Cardiac septum (tissue), 1 donor: ENCODE measurements at regions not wholly inside any gene's neighbourhood (a gene's known extent, or its start where the extent isn't known, plus 50 kb on each side); places are given as distances from the start of the nearest gene placed in this dataset.

Source experiments
- DNase-seq: peaks from one replicate; pipeline ENCODE4 v3.0.0-alpha.2; 2020; ENCODE audit warnings: low spot score
- intact Hi-C: fragments of 100-400 bp; cut with DNase I; formaldehyde crosslinking; loops from one replicate; pipeline ENCODE4 v1.14.0; 2022
- donor health status: DM: no; HTN: no; CAD: no.

DNA sequence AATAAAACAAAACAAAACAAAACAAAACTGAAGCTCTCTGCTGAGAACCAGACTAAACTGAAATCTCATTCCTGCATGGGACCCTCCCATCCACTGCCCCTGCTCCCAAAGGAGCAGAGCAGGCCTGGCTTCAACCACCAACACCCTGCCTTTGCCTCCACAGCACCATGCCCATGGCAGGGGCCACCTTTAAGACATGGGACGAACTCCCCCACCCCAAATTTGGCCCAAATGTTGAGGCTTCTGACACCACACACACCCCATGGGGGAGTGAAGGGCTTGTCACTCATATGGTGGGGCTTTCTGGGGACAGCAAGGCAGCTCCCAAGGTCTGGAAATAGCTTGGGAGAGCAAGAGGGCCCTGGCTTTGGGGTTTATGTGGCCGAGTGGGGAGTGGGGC, 177.2 kb downstream of the KIF26A start:
- DNase-seq: peak; percentile 39
- intact Hi-C loops: no loop called here

DNA sequence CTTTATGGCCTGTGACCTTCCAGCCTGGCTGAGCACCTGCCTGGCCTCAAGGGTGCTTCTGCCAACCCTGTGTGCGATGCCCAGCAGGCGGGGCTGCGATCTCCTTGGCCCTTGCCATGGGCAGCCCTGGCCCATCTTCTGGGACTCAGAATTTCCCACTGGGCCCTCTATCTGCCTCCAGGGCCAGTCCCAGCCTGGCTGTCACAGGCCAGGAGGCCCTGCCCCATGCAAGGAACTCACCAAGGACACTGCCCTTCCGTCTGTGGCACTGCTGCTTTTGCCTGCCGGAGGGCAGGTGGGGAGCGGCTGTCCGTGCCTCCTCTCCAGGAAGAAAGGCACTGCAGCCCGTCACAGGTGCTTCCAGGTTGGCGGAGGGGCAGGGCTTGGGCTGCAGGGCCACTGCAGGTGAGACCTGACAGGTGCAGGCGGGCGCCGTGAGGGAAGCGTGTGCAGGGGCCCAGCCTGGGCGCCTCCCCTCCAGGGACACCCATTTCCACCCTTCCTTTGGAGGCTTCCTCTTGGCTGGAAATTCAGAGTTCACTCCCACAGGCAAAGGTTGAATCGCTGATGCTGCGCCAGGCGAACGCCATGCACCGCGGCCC, 177.8 kb downstream of the KIF26A start:
- intact Hi-C loops: no loop called here
- DNase-seq: peak; percentile 54

- DNase-seq: peak; percentile 74
- intact Hi-C loops: no loop called here
Measured at GRCh38 chr14:104316723-104317491, 178.5 kb downstream of the KIF26A start.

GRCh38 chr14:104317492-104317805, 179.1 kb downstream of the KIF26A start:
- DNase-seq: peak; percentile 63
- intact Hi-C loops: no loop called here

DNA sequence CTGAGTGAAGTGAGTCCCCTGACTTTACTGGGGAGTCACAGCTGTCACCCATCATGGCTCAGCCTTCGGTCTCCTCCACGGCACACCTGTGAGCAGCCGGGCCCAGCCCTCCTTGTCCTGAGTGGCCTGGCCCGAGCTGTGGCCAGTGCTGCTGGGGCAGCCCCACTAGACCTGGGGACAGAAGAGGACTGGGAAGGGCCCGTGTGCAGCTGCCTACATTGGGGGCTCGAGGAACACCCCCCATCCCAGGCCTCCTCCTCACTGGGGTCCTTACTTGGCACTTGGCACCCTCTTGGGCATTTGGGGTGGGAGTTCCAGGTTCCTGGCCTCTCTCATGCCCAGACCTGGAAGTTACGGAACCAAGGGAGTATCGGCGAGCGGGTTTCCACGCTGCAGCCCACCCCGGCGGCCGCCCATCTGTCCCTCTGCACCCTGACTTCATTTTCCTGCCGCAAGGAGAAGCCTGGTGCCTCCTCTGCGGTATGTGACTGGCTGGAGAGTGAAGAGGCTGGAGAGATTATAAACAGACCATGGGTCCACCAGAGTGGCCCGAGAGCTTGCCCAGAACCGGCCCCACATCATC, 179.7 kb downstream of the KIF26A start:
- DNase-seq: peak; percentile 36
- intact Hi-C loops: no loop called here

DNA sequence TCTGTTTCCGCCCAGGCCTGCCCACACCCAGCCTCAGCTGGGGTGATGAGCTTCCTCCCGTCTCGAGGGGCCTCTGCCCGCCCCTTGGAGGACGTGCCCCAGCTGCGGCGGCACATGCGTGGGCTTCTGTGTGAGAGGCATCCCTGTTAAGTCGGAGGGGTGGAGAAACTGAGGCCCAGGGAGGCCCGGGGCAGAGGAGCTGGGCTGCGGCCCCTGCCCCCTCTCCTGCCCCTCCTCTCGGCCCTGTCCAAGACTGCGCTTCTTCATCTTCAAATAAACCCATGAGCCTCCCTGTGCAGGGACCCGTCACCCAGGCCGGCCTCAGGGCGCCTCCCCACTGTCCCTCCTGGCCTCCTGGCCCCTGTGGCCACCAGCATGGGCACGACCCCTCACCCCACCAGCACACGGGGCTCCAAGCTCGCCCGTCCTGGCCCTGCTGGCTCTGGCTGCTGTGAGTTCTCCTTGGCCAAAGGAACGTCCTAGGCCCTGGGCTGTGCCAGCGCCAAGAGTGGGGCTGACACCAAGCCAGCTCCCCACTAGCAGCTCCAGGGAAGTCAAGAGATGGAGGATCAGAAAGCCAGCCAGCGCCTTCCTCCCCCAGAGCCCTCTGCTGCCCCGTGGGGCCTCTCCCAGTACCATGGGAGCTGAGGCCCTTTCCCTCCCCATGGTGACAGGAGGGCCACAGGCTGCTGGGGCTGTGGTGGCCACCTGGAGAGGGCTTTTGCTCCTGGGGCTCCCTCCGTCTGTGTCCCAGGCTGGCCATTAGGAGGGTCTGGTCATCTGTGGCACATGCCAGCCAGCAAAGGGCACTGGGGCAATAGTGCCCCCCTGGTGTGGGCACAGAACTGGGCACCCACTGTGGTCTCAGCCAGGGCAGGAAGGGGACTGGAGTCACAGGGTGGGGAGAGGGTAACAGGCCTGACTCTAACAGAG, 180.4 kb downstream of the KIF26A start:
- intact Hi-C loops: no loop called here
- peak; percentile 73 for DNase-seq

- intact Hi-C loops: no loop called here
- DNase-seq: peak; percentile 74
Measured at GRCh38 chr14:104319491-104320241, 181.3 kb downstream of the KIF26A start.

DNA sequence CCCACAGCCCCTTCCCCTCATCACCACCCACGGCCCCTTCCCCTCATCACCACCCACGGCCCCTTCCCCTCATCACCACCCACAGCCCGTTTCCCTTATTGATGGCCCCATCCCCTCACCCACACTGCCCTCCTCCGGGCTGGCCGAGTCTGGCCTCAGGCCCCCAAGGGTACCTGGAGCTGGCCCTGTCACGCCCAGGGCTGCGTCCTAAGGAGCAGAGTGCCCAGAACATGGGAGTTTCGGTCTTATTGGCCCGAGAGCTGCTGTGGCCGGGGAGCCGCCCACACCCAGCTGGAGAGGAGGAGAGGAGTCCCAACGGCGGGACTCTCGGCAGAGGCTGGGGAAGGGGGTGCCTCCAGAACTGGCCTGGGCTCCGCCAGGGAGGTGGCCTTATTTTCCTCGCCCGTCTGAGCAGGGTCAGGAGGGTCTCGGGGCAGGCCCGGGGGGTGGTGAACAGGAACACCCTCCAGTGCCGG, 182.3 kb downstream of the KIF26A start:
- intact Hi-C loops: no loop called here
- DNase-seq: peak; percentile 73

- intact Hi-C loops: no loop called here
- DNase-seq: peak; percentile 60
Measured at GRCh38 chr14:104321088-104321801, 182.9 kb downstream of the KIF26A start.

GRCh38 chr14:104321802-104322130, 183.4 kb downstream of the KIF26A start:
- intact Hi-C loops: no loop called here
- no peak for DNase-seq

DNA sequence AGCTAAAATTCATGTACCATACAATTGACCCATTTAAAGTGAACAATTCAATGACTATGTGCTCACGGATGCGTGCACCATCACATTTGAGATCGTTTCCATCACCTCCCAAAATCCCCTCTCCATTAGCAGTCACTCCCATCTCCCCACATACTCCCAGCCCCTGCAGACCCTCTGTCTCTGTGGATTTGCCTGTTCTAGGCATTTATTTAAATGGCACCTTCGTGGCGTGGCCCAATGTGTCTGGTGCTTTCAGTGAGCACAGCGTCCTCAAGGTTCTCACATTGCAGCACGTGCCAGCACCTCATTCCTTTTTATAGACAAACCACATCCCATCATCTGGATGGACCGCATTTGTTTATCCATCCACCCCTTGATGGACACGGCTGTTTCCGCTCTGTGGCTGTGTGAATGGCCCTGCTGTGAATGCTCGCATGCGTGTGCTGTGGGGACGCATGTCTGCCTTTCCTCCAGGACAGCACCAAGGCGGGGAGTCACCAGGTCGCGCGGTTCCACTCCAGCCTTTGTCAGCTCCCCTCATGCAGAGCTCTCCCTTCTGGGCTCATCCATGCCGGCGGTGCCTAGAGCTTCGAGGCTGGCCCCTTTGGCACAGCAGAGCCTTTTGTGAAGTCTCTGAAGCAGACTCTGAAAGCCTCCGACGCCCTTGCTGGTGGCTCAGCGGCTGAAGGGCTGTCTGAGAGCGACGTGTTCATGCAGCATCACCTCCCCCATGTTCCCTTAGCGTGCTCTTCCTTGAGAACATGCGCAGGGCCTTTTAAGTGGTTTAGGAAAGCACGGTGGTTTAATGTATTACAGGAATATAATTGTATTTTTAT, 184.4 kb downstream of the KIF26A start:
- DNase-seq: peak; percentile 57
- intact Hi-C loops: no loop called here

DNA sequence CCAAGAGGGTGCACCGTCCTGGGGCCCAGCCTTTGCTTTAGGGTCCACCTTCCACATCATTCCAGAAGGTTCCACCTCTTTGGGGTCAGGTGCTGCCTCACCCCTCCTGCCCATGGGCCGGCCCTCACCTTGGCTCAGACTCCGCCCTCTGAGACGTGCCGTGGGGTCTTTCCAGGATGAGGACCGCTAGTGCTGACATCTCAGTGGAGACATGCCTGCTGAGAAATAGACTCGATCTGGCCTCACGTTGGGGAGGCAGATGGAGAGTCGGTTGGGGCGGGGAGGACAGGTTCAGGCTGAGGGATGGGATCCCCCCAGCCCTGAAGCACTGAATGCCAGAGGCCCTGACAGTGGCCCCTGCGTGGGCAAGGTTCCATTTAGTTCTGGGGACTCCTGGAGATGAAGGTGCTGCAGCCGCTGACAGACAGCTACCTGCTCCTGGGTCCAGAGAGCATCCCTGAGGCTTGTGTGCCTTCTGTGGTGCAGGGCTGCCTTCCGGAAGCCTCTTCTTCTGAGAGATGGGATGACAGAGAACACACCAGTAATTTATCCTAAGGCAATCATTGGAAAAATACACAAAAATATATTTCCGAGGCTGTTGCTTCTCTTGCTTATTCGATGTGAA, 185.3 kb downstream of the KIF26A start:
- intact Hi-C loops: no loop called here
- DNase-seq: peak; percentile 61

- intact Hi-C loops: no loop called here
- peak; percentile 46 for DNase-seq
Measured at GRCh38 chr14:104326848-104327247, 188.5 kb downstream of the KIF26A start.

DNA sequence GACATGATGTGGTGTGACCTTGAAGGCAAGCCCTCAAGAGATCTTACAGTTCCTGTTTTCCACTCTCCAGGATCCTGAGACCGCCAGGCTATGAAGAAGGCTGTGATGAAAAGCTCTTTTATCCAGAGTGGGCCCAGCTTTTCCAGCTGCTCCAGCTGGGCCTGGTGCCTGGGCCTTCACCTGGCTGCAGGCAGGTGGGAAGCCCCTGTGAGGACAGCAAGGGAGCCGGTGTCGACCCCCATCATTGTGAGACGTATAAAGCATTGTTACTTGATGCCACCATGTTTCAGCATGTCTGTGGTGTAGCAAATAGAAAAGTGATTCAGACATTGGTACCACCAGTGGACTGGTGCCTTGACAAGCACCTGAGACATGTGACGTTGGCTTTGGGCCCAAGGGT, 190.2 kb downstream of the KIF26A start:
- intact Hi-C loops: no loop called here
- DNase-seq: peak; percentile 33

GRCh38 chr14:104329793-104330192, 191.4 kb downstream of the KIF26A start:
- intact Hi-C loops: no loop called here
- no peak for DNase-seq

DNA sequence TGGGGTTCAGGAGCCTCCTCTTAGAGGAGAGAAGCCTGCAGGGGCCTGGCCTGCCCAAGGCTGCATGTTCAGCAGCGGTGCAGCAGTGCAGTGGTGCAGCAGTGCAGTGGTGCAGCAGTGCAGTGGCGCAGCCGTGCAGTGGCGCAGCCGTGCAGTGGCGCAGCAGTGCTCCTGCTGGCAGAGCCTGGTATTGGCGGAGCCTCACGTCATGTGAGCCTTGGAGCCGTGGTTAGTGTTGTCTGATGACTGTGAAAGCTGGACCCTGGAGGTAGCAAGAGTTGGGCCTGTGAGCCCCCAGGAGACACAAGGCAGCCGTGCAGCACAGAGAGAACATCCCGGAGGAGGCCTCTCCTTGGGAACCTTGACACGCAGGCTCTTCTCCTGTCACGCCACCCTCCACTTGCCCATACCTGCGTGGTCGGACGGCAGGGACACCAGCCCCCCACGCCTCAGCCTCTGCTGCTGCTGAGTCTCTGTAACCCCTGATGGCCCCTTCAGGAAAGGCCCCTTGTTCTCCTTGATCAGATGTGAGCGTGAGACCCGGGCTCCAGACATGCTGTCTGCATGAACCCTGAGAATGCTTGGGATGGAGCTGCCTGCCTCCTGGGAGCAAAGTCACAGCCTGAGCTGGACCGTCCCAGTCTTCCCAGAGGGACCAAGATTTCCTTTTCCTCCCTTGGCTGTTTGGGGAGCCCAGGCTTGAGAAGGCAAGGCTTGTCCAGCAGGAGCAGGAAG, 193.7 kb downstream of the KIF26A start:
- peak; percentile 58 for DNase-seq
- intact Hi-C loops: no loop called here
